GM18505 (cell line): ENCODE measurements at regions not wholly inside any gene's neighbourhood (a gene's known extent, or its start where the extent isn't known, plus 50 kb on each side); places are given as distances from the start of the nearest gene placed in this dataset.
"Not testable (repeated sequence)": the region's sequence is repeated elsewhere in the genome, so short reads cannot be mapped to it uniquely, and the experiment has no call there.

Source experiments
- ATAC-seq: cut with Tn5 transposase; IDR thresholded peaks from one replicate; pipeline ENCODE4 v1.9.1; 2021; ENCODE audit not compliant: unreplicated experiment
- POLR2A ChIP-seq: IDR thresholded peaks from 4 replicates; pipeline ENCODE4 v1.6.1; 2011; ENCODE audit warnings: borderline replicate concordance; ENCODE audit not compliant: insufficient read depth, insufficient read length; ENCODE audit errors: extremely low read depth

GRCh38 chr9:78707481-78707991, 410.6 kb downstream of the PSAT1 start:
- peak; percentile 97 for ATAC-seq
- no peak for TF ChIP-seq POLR2A

GRCh38 chr9:78712903-78713613, 416.1 kb downstream of the PSAT1 start:
- ATAC-seq = no peak
- TF ChIP-seq POLR2A = no peak

DNA sequence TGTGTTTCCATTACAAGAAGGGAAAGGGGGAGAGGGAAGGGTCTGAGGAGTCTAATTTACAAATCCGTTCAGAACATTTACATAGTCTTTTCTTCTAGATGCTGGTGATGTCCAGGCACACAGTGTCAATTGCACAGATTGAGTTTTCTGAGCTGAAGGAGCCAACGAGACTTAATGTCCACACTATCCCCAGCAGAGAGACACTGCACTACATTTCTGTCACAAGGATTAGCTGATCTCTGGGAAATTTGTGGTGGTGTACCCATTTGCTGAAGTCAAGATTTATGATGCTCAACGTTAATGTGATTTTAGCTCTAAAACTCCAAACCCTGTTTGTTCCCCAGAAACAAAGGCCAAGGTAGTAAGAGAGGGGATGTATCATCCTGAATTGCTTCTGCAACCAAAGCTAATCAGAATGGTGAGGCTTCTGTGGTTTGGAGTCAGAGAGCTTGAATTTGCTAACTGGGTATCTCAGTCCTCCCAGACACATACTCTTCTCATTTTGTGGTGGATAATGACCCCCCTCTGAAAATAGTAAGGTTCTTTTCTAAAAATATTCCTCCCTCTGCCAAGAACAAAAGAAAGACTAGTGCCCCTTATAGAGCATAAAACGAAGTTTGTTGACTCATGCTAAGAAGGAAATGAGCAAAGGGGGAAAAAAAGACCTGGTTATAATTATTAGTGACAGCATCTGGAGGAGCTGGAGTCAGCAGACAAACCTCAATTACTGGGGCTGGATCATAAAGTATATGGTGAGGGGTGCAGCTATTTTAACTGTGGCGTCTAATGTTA, 416.9 kb downstream of the PSAT1 start:
- TF ChIP-seq POLR2A = no peak
- ATAC-seq = no peak

GRCh38 chr9:78714576-78714975, 417.7 kb downstream of the PSAT1 start:
- TF ChIP-seq POLR2A = no peak
- no peak for ATAC-seq

DNA sequence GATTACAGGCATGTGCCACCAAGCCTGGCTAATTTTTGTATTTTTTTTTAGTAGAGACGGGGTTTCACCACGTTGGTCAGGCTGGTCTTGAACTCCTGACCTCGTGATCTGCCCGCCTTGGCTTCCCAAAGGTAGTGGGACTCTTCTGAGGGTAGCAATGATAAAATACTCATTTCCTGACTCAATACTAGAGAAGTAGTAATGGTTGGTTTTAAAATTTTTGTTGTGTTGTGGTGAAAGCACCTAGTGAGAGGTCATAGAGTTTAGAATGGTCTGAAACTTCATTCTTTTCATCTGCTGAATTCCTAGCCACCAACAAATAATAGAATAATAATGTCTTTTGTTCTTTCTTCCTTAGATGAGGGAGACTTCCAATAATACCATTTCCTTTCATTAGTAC, 422.1 kb downstream of the PSAT1 start:
- not testable (repeated sequence) for ATAC-seq

DNA sequence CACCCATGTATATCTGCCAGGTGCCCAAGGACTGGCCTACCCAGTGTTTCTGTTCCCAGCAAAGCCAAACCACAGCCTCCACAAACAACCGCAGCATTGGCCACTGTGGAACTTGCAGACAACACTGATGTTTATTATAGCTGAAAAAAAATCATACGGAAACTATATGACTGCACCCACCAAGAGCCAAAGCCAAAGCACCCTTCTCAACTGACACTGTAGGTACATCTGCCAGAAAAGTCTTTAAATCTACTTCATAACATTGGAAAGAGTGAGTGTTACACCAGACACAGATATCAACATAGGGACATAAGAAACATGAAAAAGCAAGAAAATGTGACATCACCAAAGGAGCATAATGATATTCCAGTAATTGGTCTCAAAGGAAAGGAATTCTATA, 428.0 kb downstream of the PSAT1 start:
- ATAC-seq = no peak
- no peak for TF ChIP-seq POLR2A

- ATAC-seq = no peak
- TF ChIP-seq POLR2A = no peak
These were observed 428.6 kb downstream of the PSAT1 start for GRCh38 chr9:78725503-78725902.

- no peak for TF ChIP-seq POLR2A
- ATAC-seq = no peak
These were observed 448.4 kb downstream of the PSAT1 start for GRCh38 chr9:78745331-78745730.

DNA sequence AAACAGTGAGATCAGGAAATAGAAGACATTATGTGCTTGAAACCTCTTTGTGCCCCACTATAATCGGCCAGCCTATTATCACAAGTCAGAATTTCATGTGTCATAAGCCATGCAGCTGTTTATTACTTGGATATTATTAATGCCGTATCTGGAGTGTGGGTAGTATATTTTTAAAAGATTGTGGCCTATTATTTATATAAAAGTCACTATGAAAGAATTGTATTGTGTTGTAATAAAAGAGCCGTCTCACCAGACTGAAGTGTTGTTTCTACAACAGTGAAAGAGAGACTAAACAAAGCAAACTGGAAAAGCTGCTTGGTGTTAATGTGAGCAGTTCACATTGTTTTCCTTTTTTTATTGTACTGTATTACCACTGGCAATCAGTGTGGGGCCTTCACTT, 449.1 kb downstream of the PSAT1 start:
- TF ChIP-seq POLR2A = no peak
- ATAC-seq = no peak

- TF ChIP-seq POLR2A = no peak
- ATAC-seq = no peak
These were observed 456.1 kb downstream of the PSAT1 start for GRCh38 chr9:78753039-78753438.

DNA sequence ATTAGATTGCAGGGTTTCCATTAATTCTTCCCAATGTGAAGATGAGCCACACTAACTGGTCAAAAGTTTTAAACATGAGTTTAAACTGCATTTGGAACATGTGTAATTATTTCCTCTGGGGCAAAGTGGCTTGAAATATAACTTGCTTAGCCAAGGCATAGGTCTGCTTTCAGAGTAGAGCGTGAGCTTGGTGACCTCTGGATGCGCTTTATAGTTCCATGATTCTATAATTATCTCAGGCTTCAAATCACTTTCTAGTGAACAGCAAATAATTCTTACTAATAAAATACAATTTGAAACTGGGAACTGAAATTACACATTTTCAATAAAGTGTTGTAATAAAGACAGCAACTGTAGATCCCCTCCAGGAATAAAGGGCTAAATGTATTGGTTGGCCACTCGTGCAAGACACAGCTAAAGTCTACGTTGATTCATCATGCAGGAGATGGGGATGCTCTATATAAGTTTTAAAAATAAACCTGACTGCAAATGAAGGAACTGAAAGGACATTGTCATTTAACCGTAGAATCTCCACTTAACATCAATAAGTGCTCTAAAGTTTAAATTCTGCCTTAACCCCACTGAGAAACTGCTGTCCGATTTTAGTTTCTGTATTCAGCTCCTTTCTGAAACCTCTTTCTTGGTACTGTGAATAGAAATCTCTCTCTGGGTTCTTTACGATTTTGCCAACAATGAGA, 460.0 kb downstream of the PSAT1 start:
- TF ChIP-seq POLR2A = no peak
- peak; percentile 90 for ATAC-seq

GRCh38 chr9:78763424-78763823, 466.5 kb downstream of the PSAT1 start:
- TF ChIP-seq POLR2A = no peak
- no peak for ATAC-seq

GRCh38 chr9:78765861-78766260, 468.9 kb downstream of the PSAT1 start:
- no peak for ATAC-seq
- TF ChIP-seq POLR2A = no peak

GRCh38 chr9:78767490-78767889, 470.6 kb downstream of the PSAT1 start:
- TF ChIP-seq POLR2A = no peak
- ATAC-seq = no peak

GRCh38 chr9:78769690-78770089, 472.8 kb downstream of the PSAT1 start:
- TF ChIP-seq POLR2A = no peak
- no peak for ATAC-seq
